Nephron progenitor cell (in vitro differentiated cells): ENCODE measurements at regions not wholly inside any gene's neighbourhood (a gene's known extent, or its start where the extent isn't known, plus 50 kb on each side); places are given as distances from the start of the nearest gene placed in this dataset.

Experiments
- DNase-seq: peaks from one replicate; pipeline ENCODE4 v3.0.0; 2021
- H3K27ac Mint-ChIP-seq: 2 replicates; pipeline ENCODE4 v1.8.0; 2021; ENCODE audit warnings: mild to moderate bottlenecking, moderate library complexity, mixed read lengths
- H3K27me3 Mint-ChIP-seq: 2 replicates; pipeline ENCODE4 v1.8.0; 2021; ENCODE audit warnings: mild to moderate bottlenecking, low read depth, mixed read lengths; ENCODE audit not compliant: poor library complexity
- H3K36me3 Mint-ChIP-seq: 2 replicates; pipeline ENCODE4 v1.8.0; 2021; ENCODE audit warnings: low read depth, mixed read lengths
- H3K4me1 Mint-ChIP-seq: 2 replicates; pipeline ENCODE4 v1.8.0; 2021; ENCODE audit warnings: mixed read lengths
- H3K4me3 Mint-ChIP-seq: 2 replicates; pipeline ENCODE4 v1.8.0; 2021; ENCODE audit warnings: mild to moderate bottlenecking, moderate library complexity, mixed read lengths
- H3K9me3 Mint-ChIP-seq: 2 replicates; pipeline ENCODE4 v1.8.0; 2021; ENCODE audit warnings: mild to moderate bottlenecking, moderate library complexity, mixed read lengths
- CTCF ChIP-seq: fragments of 200-600 bp; sonication (generic); IDR thresholded peaks from 2 replicates; pipeline ENCODE4 v1.5.0; 2021; ENCODE audit warnings: antibody characterized with exemption

GRCh38 chr14:101441710-101442109 lies 119.6 kb upstream of the DIO3 start:
- Mint-ChIP-seq H3K27ac (no peak overlapping the region), H3K9me3 (peaks cover 8% of the 10 kb centered on the region), H3K4me3 (no peak overlapping the region), H3K36me3 (peaks cover 3% of the 10 kb centered on the region), H3K27me3 (peaks cover 15% of the 10 kb centered on the region), H3K4me1 (peaks cover 8% of the 10 kb centered on the region)
- DNase-seq: no peak
- no peak for TF ChIP-seq CTCF

GRCh38 chr14:101442451-101442850 lies 118.8 kb upstream of the DIO3 start:
- no peak overlapping the region for H3K27ac Mint-ChIP-seq
- no peak for TF ChIP-seq CTCF
- no peak overlapping the region for H3K4me3 Mint-ChIP-seq
- H3K4me1 Mint-ChIP-seq: peaks cover 8% of the 10 kb centered on the region
- peaks cover 8% of the 10 kb centered on the region for H3K9me3 Mint-ChIP-seq
- peaks cover 15% of the 10 kb centered on the region for H3K27me3 Mint-ChIP-seq
- H3K36me3 Mint-ChIP-seq: peaks cover 3% of the 10 kb centered on the region
- no peak for DNase-seq

- no peak overlapping the region for H3K4me3 Mint-ChIP-seq
- H3K9me3 Mint-ChIP-seq: peaks cover 8% of the 10 kb centered on the region
- H3K27me3 Mint-ChIP-seq: peaks cover 15% of the 10 kb centered on the region
- H3K36me3 Mint-ChIP-seq: peaks cover 3% of the 10 kb centered on the region
- TF ChIP-seq CTCF: no peak
- H3K4me1 Mint-ChIP-seq: peaks cover 8% of the 10 kb centered on the region
- no peak overlapping the region for H3K27ac Mint-ChIP-seq
- no peak for DNase-seq
Observed at GRCh38 chr14:101444116-101444515, 117.2 kb upstream of the DIO3 start.

- no peak overlapping the region for H3K27ac Mint-ChIP-seq
- DNase-seq: no peak
- no peak overlapping the region for H3K4me3 Mint-ChIP-seq
- TF ChIP-seq CTCF: no peak
- H3K9me3 Mint-ChIP-seq: peaks cover 8% of the 10 kb centered on the region
- H3K36me3 Mint-ChIP-seq: peaks cover 3% of the 10 kb centered on the region
- H3K4me1 Mint-ChIP-seq: no peaks in the 10 kb centered on the region
- H3K27me3 Mint-ChIP-seq: peaks cover 14% of the 10 kb centered on the region
Observed at GRCh38 chr14:101445278-101445677, 116.0 kb upstream of the DIO3 start.

- TF ChIP-seq CTCF: no peak
- Mint-ChIP-seq H3K27me3 (peaks cover 9% of the 10 kb centered on the region), H3K4me3 (no peak overlapping the region), H3K27ac (no peak overlapping the region), H3K4me1 (no peaks in the 10 kb centered on the region), H3K36me3 (peaks cover 3% of the 10 kb centered on the region), H3K9me3 (peaks cover 8% of the 10 kb centered on the region)
- DNase-seq: no peak
Observed at GRCh38 chr14:101446387-101446969, 114.8 kb upstream of the DIO3 start.

GRCh38 chr14:101449114-101449513 lies 112.2 kb upstream of the DIO3 start:
- H3K4me1 Mint-ChIP-seq: no peaks in the 10 kb centered on the region
- peaks cover 3% of the 10 kb centered on the region for H3K36me3 Mint-ChIP-seq
- no peak overlapping the region for H3K27ac Mint-ChIP-seq
- no peak overlapping the region for H3K4me3 Mint-ChIP-seq
- DNase-seq: no peak
- H3K9me3 Mint-ChIP-seq: peaks cover 11% of the 10 kb centered on the region
- H3K27me3 Mint-ChIP-seq: peaks cover 24% of the 10 kb centered on the region
- TF ChIP-seq CTCF: no peak
